ENCODE measurements at regions not wholly inside any gene's neighbourhood (a gene's known extent, or its start where the extent isn't known, plus 50 kb on each side); places are given as distances from the start of the nearest gene placed in this dataset.

- no peak for TF ChIP-seq CTCF (IDR thresholded peaks at IDR 0.05)
- TF ChIP-seq POLR2A (IDR thresholded peaks at IDR 0.05) = no peak
Observed at GRCh38 chr10:33657913-33658312, 323.4 kb upstream of the NRP1 start.
